Right cardiac atrium (tissue), 5 donors: ENCODE measurements at regions not wholly inside any gene's neighbourhood (a gene's known extent, or its start where the extent isn't known, plus 50 kb on each side); places are given as distances from the start of the nearest gene placed in this dataset.
"Not testable (repeated sequence)": the region's sequence is repeated elsewhere in the genome, so short reads cannot be mapped to it uniquely, and the experiment has no call there.

Experiments
- ATAC-seq, 2 donors: fragments of 200-7000 bp; cut with Tn5 transposase; one replicate each; pipeline versions ENCODE4 v1.8.0 to v1.9.1; 2020; ENCODE audit warnings: moderate library complexity in 2 of 2, mild to moderate bottlenecking in 1 of 2
- DNase-seq, 3 donors: peaks; one replicate each; pipeline ENCODE4 v3.0.0-alpha.2; 2020
- H3K27ac ChIP-seq: one replicate; pipeline ENCODE4 v1.5.1; 2013; ENCODE audit warnings: mild to moderate bottlenecking, low read length, control low read depth, moderate library complexity
- H3K27me3 ChIP-seq: one replicate; pipeline ENCODE4 v1.6.1; 2013; ENCODE audit not compliant: control insufficient read depth, insufficient read depth
- H3K4me1 ChIP-seq: one replicate; pipeline ENCODE4 v1.6.1; 2013; ENCODE audit warnings: low read length; ENCODE audit not compliant: control insufficient read depth, insufficient read depth
- H3K4me3 ChIP-seq: one replicate; pipeline ENCODE4 v1.5.1; 2013; ENCODE audit warnings: low read length, control low read depth
- H3K9me3 ChIP-seq: one replicate; pipeline ENCODE4 v1.6.1; 2013; ENCODE audit warnings: low read length; ENCODE audit not compliant: control insufficient read depth
- WGBS: extraction: QIAGEN DNeasy Blood & Tissue Kit; methylation state at CpG from one replicate; pipeline ENCODE4 v1.1.7; 2013; 5-methylcytosine and 5-hydroxymethylcytosine counted together
- intact Hi-C, 4 donors: fragments of 100-400 bp; cut with DNase I; formaldehyde crosslinking; loops; one replicate each; pipeline versions ENCODE4 v1.11.0 to v1.14.0; 2022 to 2023
- donor health status: healthy with polysubstance abuse.
- donor health status: DM: no; HTN: yes; CAD: no.
- donor health status: DM: no; HTN: no; CAD: no.
- donor health status: DM: no; HTN: yes; CAD: no; lungs with severe emphysema.
- donor health status: DM: yes; HTN: yes; CAD: no.

DNA sequence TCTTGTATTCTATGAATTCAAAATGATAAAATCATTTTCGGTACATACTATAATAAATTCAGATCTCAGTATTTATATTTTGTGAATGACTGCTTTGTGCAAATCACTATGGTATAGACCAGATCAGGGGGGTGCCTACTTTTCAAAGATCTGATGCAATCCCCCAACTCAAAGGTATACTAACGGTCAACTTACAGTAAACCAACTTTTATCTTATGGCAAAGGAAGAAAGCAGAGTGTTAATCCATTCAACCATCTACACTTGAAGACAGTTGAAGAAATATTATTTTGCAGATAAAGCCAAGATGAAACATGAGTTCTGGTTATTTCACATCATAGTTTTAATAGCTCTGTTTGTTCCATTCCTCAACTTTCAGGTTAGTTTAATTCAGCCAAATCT is 197.1 kb downstream of the MEX3B start:
- Histone ChIP-seq H3K9me3 (no peaks in the 10 kb centered on the region), H3K27ac (no peak overlapping the region), H3K4me3 (no peak overlapping the region), H3K27me3 (no peaks in the 10 kb centered on the region), H3K4me1 (no peaks in the 10 kb centered on the region)
- intact Hi-C loops, result loop anchor here in 1 of 4 donors (10.0 kb wide), 1 partner anchor 64 kb away; no protein-coding TSS in a partner anchor
- ATAC-seq (no peak), DNase-seq (no peak)
- WGBS, result 90% methylated on average over 2 of the region's 2 CpGs

DNA sequence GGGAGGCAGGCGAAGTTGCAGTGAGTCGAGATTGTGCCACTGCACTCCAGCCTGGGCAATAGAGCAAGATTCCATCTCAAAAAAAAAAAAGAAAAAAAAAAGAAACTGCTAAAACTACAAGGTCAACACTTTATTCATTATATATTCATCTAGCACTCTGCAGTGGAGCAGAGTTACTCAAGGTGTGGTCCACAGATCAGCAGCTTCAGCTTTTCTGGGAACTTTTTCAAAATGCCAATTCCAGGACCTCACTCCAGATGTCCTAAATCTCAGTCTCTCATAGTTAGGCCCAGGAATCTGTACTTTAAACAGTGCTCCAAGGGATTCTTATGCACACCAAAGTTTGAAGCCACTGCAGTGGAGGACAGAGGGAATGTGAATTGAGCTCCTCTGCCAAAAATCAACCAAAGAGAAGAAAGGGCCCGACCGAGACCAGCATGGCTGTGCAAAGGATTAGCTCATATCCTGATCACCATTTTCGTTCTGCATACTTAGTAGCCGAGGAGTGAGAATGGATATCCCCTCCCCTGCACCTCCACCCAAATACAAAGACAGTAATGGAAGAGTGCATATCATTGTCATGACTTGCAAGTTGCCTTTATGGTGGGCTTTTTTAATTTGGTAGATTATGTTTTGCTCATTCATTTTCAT is 201.9 kb downstream of the MEX3B start:
- Histone ChIP-seq H3K4me3 (no peak overlapping the region), H3K4me1 (no peaks in the 10 kb centered on the region), H3K9me3 (no peaks in the 10 kb centered on the region), H3K27me3 (no peaks in the 10 kb centered on the region), H3K27ac (no peak overlapping the region)
- no peak for DNase-seq
- 82% methylated on average over 6 of the region's 6 CpGs for WGBS
- intact Hi-C loops, result loop anchor here in 1 of 4 donors (10.0 kb wide), 1 partner anchor 59 kb away; no protein-coding TSS in a partner anchor
- no peak for ATAC-seq

DNA sequence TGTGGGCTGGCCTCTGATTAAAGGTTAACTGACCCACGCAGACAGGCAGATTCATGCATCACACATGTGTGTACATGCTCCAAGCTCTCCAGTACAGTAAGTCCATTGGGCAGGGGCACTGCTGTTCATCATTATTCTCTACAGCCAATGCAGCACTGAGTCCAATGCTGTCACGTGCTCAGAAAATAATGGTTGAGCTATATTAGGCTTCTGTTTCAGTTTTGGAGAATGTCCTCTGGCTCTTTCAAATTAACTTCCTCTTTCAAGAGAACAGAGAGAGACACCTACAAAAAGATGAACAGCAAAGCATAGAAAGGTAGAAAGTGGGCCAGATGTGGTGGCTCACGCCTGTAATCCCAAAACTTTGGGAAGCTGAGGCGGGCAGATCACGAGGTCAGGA is 202.6 kb downstream of the MEX3B start:
- Histone ChIP-seq H3K27me3 (no peaks in the 10 kb centered on the region), H3K27ac (no peak overlapping the region), H3K9me3 (no peaks in the 10 kb centered on the region), H3K4me1 (no peaks in the 10 kb centered on the region), H3K4me3 (no peak overlapping the region)
- no peak for ATAC-seq
- intact Hi-C loops, result loop anchor here in 1 of 4 donors (10.0 kb wide), 1 partner anchor 58 kb away; no protein-coding TSS in a partner anchor
- 90% methylated on average over 5 of the region's 5 CpGs for whole genome bisulfite sequencing
- no peak for DNase-seq

DNA sequence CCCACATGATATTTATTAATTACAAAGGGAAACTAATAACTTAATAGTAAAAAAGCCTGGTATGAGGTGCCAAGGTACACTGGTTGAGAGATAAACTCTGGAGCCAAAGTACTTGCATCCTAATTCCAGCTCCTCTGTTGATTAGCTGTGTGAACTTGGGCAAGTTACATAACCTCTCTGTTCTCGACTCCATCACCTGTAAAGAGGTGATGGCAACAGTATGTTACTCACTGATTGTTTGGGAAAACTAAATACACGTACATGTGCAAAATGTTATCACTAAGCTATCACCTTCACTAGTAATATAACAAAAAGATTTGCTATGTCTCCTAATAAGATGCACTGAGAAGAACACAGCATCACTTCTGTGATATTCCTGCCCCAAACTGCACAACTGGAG is 206.4 kb downstream of the MEX3B start:
- Histone ChIP-seq H3K9me3 (no peaks in the 10 kb centered on the region), H3K4me1 (no peaks in the 10 kb centered on the region), H3K27me3 (no peaks in the 10 kb centered on the region), H3K4me3 (no peak overlapping the region), H3K27ac (no peak overlapping the region)
- intact Hi-C loops, result no loop called here
- 81% methylated on average over 2 of the region's 2 CpGs for WGBS
- ATAC-seq (no peak), DNase-seq (no peak)

DNA sequence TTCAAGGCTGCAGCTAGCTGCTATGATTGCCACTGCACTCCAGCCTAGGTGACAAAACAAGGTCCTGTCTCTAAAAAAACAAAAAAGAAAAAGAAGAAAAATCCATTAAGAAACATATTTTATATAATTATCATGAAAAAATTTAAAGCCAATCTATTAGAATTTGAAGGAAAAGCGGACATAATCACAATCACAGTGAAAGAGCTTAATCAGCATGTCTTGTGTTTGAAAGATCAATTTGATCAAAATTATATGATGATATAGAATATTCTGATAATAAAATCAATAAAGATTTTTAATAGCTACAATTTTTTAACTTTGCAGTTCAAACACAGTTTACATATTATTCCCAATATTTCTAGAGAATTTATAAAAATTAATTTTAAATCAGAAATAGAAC is 210.1 kb downstream of the MEX3B start:
- Histone ChIP-seq H3K4me3 (no peak overlapping the region), H3K27ac (no peak overlapping the region), H3K4me1 (no peaks in the 10 kb centered on the region), H3K9me3 (no peaks in the 10 kb centered on the region), H3K27me3 (no peaks in the 10 kb centered on the region)
- intact Hi-C loops, result no loop called here
- WGBS, result 93% methylated on average over 1 of the region's 1 CpG
- DNase-seq (no peak), ATAC-seq (no peak)

DNA sequence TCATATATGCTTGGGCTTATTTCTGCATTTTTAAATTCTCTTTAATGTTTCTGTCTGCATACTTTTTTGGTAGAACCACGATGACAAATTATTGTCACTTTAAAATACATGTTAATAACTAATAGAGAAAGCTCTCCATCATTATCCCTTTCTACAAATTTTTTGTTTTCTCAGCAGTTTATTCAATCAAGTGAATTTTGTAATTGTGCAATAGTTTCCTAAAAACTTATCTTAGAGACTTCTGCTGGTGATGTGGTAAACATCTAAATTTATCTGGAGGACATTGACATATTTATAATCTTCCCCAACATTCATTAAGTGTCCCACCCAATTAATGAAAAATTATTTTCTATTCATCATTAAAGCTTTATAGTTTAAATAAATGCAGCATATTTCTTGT is 215.3 kb downstream of the MEX3B start:
- H3K9me3 ChIP-seq, result no peaks in the 10 kb centered on the region
- H3K4me1 ChIP-seq, result no peaks in the 10 kb centered on the region
- H3K27me3 ChIP-seq, result no peaks in the 10 kb centered on the region
- DNase-seq, result no peak
- H3K27ac ChIP-seq, result no peak overlapping the region
- 79% methylated on average over 1 of the region's 1 CpG for WGBS
- no peak overlapping the region for H3K4me3 ChIP-seq
- no peak for ATAC-seq
- intact Hi-C loops, result no loop called here

DNA sequence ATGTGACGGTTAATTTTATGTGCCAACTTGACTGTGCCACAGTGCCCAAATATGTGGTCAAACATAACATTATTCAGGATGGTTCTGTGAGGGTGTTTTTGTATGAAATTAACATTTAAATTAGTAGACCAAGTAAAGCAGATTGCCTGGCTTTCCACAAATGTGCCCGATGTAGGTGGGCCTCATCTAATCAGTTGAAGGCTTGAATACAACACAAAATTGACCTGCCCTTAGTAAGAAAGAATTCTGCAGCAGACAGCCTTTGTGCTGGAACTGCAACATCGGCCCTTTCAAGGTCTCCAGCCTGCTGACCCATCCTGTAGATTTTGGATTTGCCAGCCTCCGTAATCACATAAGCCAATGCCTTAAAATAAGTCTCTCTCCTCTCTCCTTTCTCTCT is 215.9 kb downstream of the MEX3B start:
- H3K4me1 ChIP-seq, result no peaks in the 10 kb centered on the region
- intact Hi-C loops, result no loop called here
- H3K9me3 ChIP-seq, result no peaks in the 10 kb centered on the region
- no peaks in the 10 kb centered on the region for H3K27me3 ChIP-seq
- 94% methylated on average over 4 of the region's 4 CpGs for WGBS
- ATAC-seq, result no peak
- no peak overlapping the region for H3K4me3 ChIP-seq
- no peak overlapping the region for H3K27ac ChIP-seq
- no peak for DNase-seq

DNA sequence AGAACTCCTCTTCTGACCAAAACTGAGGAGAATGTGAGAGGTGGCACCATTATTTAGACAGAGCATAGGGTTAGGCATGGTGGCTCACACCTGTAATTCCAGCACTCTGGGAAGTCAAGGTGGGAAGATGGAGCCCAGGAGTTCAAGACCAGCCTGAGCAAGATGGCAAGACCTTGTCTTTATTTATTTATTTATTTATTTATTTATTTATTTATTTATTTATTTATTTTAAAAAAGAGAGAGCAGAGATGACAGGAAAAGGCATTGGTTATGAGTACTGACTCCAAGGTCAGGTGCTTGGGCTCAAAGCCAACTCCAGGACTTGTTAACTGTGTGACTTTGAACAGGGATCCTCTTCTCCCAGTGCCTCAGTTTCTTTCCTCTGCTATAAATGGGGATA is 217.7 kb downstream of the MEX3B start:
- intact Hi-C loops, result no loop called here
- Histone ChIP-seq H3K4me1 (no peaks in the 10 kb centered on the region), H3K27me3 (no peaks in the 10 kb centered on the region), H3K4me3 (no peak overlapping the region), H3K27ac (no peak overlapping the region), H3K9me3 (no peaks in the 10 kb centered on the region)
- DNase-seq, result no peak
- no peak for ATAC-seq

DNA sequence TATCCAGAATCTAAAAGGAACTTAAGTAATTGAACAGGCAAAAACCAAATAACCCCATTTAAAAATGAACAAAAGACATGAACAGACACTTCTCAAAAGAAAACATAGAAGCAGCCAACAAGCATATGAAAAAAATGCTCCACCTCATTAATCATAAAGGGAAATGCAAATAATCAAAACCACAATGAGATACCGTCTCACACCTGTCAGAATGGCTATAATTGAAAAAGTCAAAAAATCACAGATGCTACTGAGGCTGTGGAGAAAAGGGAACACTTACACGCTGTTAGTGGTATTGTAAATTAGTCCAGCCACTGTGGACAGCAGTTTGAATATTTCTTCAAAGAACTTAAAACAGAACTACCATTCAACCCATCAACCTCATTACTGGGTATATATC is 220.7 kb downstream of the MEX3B start:
- DNase-seq (no peak), ATAC-seq (no peak)
- intact Hi-C loops, result no loop called here
- Histone ChIP-seq H3K4me3 (no peak overlapping the region), H3K9me3 (no peaks in the 10 kb centered on the region), H3K4me1 (no peaks in the 10 kb centered on the region), H3K27me3 (no peaks in the 10 kb centered on the region), H3K27ac (no peak overlapping the region)
- WGBS, result 93% methylated on average over 2 of the region's 2 CpGs

DNA sequence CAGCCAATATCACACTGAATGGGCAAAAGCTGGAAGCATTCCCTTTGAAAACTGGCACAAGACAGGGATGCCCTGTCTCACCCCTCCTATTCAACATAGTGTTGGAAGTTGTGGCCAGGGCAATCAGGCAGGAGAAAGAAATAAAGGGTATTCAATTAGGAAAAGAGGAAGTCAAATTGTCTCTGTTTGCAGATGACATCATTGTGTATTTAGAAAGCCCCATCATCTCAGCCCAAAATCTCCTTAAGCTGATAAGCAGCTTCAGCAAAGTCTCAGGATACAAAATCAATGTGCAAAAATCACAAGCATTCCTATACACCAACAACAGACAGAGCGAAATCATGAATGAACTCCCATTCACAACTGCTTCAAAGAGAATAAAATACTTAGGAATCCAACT is 223.2 kb downstream of the MEX3B start:
- H3K27me3 ChIP-seq, DNase-seq, H3K4me3 ChIP-seq, ATAC-seq, H3K4me1 ChIP-seq, H3K9me3 ChIP-seq, intact Hi-C loops, H3K27ac ChIP-seq: not testable (repeated sequence)
- WGBS, result 93% methylated on average over 1 of the region's 1 CpG

DNA sequence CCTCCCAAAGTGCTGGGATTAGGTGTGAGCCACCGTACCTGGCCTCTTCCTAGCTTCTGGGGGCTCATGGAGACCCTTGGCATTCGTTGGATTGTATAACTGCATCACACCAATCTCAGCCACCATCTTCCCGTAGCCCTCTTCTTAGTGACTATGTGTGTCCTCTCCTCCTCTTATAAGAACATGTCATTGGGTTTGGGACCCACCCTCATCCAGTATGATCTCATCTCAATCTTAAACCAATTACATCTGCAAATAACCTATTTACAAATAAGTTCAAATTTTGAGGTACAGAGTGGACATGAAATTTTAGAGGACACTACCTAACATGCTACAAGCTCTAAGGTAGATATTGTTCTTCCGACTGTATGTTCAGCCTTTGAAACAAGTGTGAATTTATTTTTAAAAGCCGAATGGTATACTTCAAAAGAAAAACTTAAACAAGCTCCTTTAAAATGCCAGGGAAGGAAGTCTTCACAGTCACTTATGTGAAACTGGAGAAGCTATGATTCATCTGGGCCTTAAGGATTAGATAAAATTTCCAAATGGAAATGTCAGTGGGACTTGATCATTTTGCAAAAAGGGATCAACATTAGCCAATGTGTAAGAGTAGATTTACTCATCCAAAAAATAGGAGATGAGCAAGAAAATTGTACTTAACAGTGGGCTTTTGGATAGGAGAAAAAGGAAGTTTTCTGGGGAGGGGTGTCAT is 225.7 kb downstream of the MEX3B start:
- no peak for ATAC-seq
- intact Hi-C loops, result no loop called here
- Histone ChIP-seq H3K4me3 (no peak overlapping the region), H3K4me1 (no peaks in the 10 kb centered on the region), H3K27ac (no peak overlapping the region), H3K9me3 (no peaks in the 10 kb centered on the region), H3K27me3 (no peaks in the 10 kb centered on the region)
- DNase-seq, result no peak
- WGBS, result 72% methylated on average over 5 of the region's 5 CpGs
